Spinal cord (tissue), 9 donors: ENCODE measurements at regions not wholly inside any gene's neighbourhood (a gene's known extent, or its start where the extent isn't known, plus 50 kb on each side); places are given as distances from the start of the nearest gene placed in this dataset.

ENCODE experiments used
- DNase-seq, 6 donors: peaks; one replicate each; pipeline versions ENCODE4 v3.0.0 to v3.0.0-alpha.2; 2013 to 2015; ENCODE audit warnings: low spot score in 6 of 6, low read depth in 4 of 6
- H3K27ac ChIP-seq: one replicate; pipeline ENCODE4 v1.5.1; 2013; ENCODE audit warnings: low read depth, low read length, control low read depth
- H3K27me3 ChIP-seq: one replicate; pipeline ENCODE4 v1.6.1; 2013; ENCODE audit warnings: low read length; ENCODE audit not compliant: control insufficient read depth, insufficient read depth
- H3K36me3 ChIP-seq: one replicate; pipeline ENCODE4 v1.6.1; 2013; ENCODE audit warnings: low read length; ENCODE audit not compliant: control insufficient read depth, insufficient read depth
- H3K4me1 ChIP-seq: one replicate; pipeline ENCODE4 v1.6.1; 2013; ENCODE audit warnings: low read length; ENCODE audit not compliant: control insufficient read depth, insufficient read depth
- H3K4me3 ChIP-seq: one replicate; pipeline ENCODE4 v1.5.1; 2013; ENCODE audit warnings: low read depth, low read length, control low read depth
- H3K9me3 ChIP-seq: one replicate; pipeline ENCODE4 v1.6.1; 2013; ENCODE audit warnings: low read length; ENCODE audit not compliant: control insufficient read depth, insufficient read depth
- WGBS: methylation state at CpG from one replicate; pipeline ENCODE4 v1.1.5; 2013; ENCODE audit warnings: missing lambda C conversion rate; ENCODE audit not compliant: insufficient coverage; 5-methylcytosine and 5-hydroxymethylcytosine counted together
- donor health status: healthy.

DNA sequence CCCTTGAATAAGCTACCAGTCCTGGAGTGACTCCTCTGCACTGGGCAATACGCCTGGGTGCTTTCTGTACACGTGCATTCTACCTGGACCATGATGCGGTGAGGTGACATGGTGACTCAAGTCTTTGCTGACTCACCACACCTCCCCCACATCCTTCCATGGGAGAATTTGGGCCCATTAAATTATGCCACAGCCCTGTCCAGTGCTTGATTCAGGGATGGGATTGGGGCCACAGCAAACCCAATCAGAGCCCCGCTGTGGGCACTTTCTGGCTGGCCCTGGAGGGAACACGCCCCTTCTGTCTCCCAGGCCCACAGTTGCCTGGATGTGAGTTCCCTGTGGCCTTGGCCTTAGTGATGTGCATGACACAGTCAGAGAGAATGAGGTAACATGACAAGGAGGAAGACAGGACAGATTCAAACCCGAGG, 86.9 kb downstream of the LRRC30 start:
- Histone ChIP-seq H3K27me3 (no peaks in the 10 kb centered on the region), H3K4me1 (no peaks in the 10 kb centered on the region), H3K9me3 (peaks cover 3% of the 10 kb centered on the region), H3K4me3 (no peak overlapping the region), H3K36me3 (no peaks in the 10 kb centered on the region), H3K27ac (no peak overlapping the region)
- DNase-seq: no peak
- 88% methylated on average over 5 of the region's 6 CpGs for whole genome bisulfite sequencing

DNA sequence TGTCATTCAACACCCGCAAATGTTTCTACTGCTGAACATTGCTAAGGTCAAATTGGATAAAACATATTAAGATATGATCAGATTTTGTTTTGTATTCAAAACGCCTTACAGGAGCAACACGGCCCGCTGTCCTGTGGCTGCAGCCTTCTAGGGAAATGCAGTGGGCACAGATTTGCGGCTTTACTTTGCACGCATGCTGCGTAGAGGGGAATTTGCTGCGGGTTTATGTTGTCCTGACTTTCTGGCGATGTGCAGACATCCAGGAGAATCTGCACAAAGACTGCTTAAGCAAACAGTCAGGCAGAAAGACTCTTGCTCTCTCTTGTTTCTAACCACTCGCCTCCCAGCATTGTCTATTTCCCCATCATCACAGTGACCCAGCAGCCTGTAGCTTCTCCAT, 88.3 kb downstream of the LRRC30 start:
- no peak overlapping the region for H3K4me3 ChIP-seq
- no peaks in the 10 kb centered on the region for H3K27me3 ChIP-seq
- no peak overlapping the region for H3K27ac ChIP-seq
- 83% methylated on average over 7 of the region's 10 CpGs for WGBS
- DNase-seq: peak in 1 of 6 donors; percentile 50
- H3K4me1 ChIP-seq: no peaks in the 10 kb centered on the region
- H3K9me3 ChIP-seq: no peaks in the 10 kb centered on the region
- H3K36me3 ChIP-seq: no peaks in the 10 kb centered on the region

DNA sequence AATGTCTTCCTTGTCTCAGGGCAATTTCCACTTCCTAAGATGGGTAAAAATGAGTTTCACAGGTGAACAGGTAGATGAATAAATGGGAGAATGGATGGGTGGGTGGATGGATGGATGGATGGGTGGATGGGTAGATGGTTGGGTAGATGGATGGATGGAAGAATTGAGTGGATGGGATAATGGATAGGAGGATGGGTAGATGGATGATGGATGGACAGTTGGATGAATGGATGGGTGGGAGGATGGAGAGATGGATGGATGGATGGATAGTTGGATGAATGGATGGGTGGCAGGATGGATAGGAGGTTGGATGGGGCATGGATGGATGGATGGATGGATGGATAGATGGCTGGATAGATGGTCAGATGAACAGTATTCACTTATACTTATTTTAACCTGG, 90.9 kb downstream of the LRRC30 start:
- no peak overlapping the region for H3K27ac ChIP-seq
- H3K36me3 ChIP-seq: no peaks in the 10 kb centered on the region
- DNase-seq: no peak
- no peaks in the 10 kb centered on the region for H3K4me1 ChIP-seq
- no peaks in the 10 kb centered on the region for H3K9me3 ChIP-seq
- H3K27me3 ChIP-seq: no peaks in the 10 kb centered on the region
- H3K4me3 ChIP-seq: no peak overlapping the region

DNA sequence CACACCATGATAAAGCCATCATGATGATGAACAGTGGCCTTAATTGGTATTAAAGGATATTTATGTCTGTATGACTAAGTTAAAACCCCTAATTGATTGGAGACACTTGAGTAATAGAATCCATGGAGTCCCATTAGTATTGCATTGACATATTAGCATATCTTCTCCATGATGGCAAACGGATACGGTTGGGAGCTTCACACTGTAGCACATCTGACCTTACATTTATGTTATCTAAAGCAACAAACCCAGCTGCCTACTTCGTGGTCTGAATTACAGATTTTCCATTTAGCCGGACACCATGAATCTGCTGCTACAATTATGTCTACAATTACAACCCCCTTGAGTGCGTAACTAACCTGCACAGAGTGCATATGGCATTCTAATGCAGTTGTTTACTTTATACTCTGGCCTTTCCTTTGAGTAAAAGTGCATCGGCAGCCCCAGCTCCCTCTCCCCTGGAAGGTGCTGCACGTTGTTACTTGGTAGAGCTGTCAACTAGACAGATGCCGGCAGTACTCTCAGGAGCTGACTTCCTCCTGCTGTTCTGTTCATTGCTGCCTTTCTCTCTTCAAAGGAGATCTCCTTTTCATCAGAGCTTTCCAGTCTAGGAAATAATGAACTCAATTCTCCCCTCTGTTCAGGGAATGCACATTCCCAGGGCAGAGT, 92.1 kb downstream of the LRRC30 start:
- Histone ChIP-seq H3K4me3 (no peak overlapping the region), H3K27ac (no peak overlapping the region), H3K36me3 (no peaks in the 10 kb centered on the region), H3K9me3 (no peaks in the 10 kb centered on the region), H3K27me3 (no peaks in the 10 kb centered on the region), H3K4me1 (no peaks in the 10 kb centered on the region)
- WGBS: 22% methylated on average over 6 of the region's 8 CpGs
- peak in 2 of 6 donors; percentile 11 to 82 for DNase-seq

DNA sequence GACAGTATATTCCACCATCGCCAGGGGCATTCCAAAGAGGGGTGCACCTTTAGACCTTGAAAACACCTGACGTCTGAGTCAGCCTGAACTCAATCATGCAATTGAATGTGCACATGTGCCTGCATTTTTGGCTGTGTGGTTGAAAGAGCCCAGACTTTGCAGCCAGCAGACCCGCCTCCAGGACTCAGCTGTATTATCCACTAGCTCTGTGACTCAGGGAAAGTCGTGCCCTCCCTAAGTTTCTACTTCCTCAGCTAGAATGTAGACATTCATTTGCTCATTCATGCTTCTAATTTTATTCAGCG, 94.2 kb downstream of the LRRC30 start:
- Histone ChIP-seq H3K4me1 (no peaks in the 10 kb centered on the region), H3K4me3 (no peak overlapping the region), H3K36me3 (no peaks in the 10 kb centered on the region), H3K27me3 (no peaks in the 10 kb centered on the region), H3K9me3 (no peaks in the 10 kb centered on the region), H3K27ac (no peak overlapping the region)
- no peak for DNase-seq
- 73% methylated on average over 2 of the region's 5 CpGs for WGBS

DNA sequence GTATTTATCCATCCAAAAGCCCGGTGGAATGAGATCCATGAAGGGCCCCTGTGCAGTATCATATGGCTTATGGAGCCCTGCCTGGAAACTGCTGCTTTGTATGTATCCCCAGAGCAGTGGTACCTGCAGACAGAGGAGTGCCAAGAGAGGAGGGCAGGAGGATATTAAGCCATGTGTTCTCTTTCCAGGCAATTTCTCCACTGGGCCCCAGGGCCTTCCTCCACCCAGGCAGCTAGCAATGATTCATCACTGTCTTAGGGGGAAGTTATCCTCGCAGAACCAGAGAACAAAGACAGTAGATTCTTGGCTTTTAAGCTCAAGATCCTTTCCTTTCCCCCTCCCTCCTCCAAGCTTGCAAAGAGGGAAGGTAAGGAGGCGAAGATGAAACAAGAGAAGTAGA, 98.1 kb downstream of the LRRC30 start:
- no peaks in the 10 kb centered on the region for H3K27me3 ChIP-seq
- H3K4me1 ChIP-seq: no peaks in the 10 kb centered on the region
- peak in 1 of 6 donors; percentile 37 for DNase-seq
- WGBS: 50% methylated on average over 1 of the region's 3 CpGs
- no peaks in the 10 kb centered on the region for H3K36me3 ChIP-seq
- no peaks in the 10 kb centered on the region for H3K9me3 ChIP-seq
- no peak overlapping the region for H3K4me3 ChIP-seq
- H3K27ac ChIP-seq: no peak overlapping the region

DNA sequence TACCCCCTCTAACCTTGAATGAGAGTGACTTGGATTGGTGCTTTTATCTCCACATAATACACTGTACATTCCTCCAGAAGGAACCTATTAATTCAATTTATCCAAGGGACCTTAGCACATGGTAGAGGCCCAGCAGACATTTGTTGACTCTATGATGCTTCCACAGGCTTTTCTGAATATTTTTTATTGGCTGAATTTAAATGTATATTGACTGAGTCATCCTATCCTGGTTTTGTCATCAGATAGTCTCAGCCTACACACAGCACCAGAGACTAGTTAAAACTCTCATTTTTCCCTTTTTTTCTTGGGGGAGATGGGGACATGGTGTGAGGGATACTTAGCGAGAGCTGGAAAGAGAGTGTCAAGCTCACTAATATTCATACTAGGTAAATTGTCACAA, 101.6 kb downstream of the LRRC30 start:
- no peak for DNase-seq
- Histone ChIP-seq H3K36me3 (no peaks in the 10 kb centered on the region), H3K9me3 (no peaks in the 10 kb centered on the region), H3K27ac (no peak overlapping the region), H3K4me1 (no peaks in the 10 kb centered on the region), H3K27me3 (no peaks in the 10 kb centered on the region), H3K4me3 (no peak overlapping the region)
- WGBS: no CpG with 5 or more reads among the region's 1 CpG

DNA sequence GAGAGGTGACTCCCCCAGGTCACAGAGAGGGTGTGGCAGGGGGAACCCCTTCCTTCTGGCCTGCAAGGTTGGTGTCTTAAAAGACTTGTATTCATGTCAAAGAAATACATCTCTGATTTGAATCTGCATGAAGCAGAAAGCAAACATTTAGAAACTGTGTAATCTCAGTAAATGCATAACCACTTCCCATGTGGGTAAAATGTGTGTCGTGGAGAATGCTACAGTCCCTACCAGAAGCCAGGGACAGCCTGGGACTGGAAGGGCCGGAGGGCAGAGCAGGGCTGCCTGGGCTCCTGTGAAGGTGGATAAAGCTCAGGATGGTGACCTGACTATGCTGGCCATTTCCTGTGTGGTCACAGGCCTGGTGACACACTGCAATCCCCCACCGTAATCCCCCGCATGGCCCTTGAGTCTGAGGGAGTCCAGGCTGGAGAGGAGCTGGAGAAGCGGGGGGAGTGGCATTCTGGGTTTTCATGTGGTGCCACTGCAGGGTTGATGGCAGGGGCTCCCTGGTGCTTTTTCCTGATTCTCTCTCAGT, 102.2 kb downstream of the LRRC30 start:
- H3K27ac ChIP-seq: no peak overlapping the region
- DNase-seq: no peak
- no peaks in the 10 kb centered on the region for H3K27me3 ChIP-seq
- H3K36me3 ChIP-seq: no peaks in the 10 kb centered on the region
- no peaks in the 10 kb centered on the region for H3K9me3 ChIP-seq
- no peak overlapping the region for H3K4me3 ChIP-seq
- 98% methylated on average over 5 of the region's 5 CpGs for WGBS
- no peaks in the 10 kb centered on the region for H3K4me1 ChIP-seq

DNA sequence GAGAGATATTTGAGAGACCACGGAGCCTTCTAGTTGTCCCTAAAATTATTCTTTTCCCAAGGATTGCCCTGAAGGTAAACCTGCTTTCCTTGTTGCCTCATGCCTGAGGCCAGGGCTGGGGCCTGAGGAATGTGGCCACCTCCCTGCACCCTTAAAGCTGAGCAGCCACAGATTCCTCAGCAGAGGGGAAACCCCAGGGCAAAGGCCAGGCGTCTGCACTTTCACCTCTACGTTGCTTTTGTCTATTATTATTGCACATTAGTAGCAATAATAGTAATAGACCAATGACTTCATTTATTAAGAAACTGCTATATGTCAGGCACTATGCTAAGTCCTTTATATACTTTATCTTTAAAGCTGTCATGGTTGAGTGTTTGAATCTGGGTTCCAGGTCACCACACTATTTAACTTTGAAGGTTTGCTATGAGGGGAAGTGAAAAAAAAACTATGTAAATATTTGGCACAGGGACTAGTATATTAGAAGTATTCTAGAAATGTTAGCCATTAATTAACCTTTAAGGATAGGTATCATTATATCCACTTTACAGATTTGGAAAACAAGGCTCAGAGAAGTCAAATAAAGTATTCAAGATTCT, 104.2 kb downstream of the LRRC30 start:
- Histone ChIP-seq H3K36me3 (no peaks in the 10 kb centered on the region), H3K4me1 (no peaks in the 10 kb centered on the region), H3K27me3 (no peaks in the 10 kb centered on the region), H3K27ac (no peak overlapping the region), H3K9me3 (no peaks in the 10 kb centered on the region), H3K4me3 (no peak overlapping the region)
- no peak for DNase-seq
- WGBS: 78% methylated on average over 1 of the region's 3 CpGs

DNA sequence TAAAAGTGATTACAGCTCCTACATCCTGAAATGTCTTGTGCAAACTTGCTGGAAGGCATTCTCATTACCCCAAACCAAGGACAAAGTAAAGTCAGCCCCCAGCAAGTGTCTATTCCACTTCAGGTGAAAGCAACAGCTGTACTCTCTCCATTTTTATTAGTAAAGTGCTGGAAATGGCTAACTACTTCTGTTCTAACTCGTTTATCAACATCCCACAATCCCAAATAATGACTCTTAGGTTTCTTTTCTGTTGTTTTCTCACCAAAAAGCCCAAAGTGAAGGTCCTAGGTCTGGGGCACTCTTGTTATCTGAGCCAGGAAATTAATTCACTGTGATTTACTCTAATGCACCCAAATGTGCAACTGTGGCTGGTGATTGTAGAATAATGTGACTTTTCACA, 105.7 kb downstream of the LRRC30 start:
- Histone ChIP-seq H3K27me3 (no peaks in the 10 kb centered on the region), H3K4me1 (no peaks in the 10 kb centered on the region), H3K9me3 (no peaks in the 10 kb centered on the region), H3K36me3 (no peaks in the 10 kb centered on the region), H3K4me3 (no peak overlapping the region), H3K27ac (no peak overlapping the region)
- WGBS: no CpG with 5 or more reads among the region's 1 CpG
- no peak for DNase-seq
